ENCODE measurements at regions not wholly inside any gene's neighbourhood (a gene's known extent, or its start where the extent isn't known, plus 50 kb on each side); places are given as distances from the start of the nearest gene placed in this dataset.
A peak's percentile ranks its signal among the peaks of the same experiment; 100 is the strongest.

GRCh38 chr3:71881732-71882131 lies 96.8 kb upstream of the PROK2 start:
- no peak for DNase-seq (ENCODE audit: low spot score)

- DNase-seq (ENCODE audit: low spot score): no peak
Observed at GRCh38 chr3:71881041-71881440, 96.1 kb upstream of the PROK2 start.

GRCh38 chr3:71879089-71879488 lies 94.1 kb upstream of the PROK2 start:
- no peak for DNase-seq (ENCODE audit: low spot score)

- DNase-seq (ENCODE audit: low spot score): no peak
Observed at GRCh38 chr3:71876135-71877105, 91.5 kb upstream of the PROK2 start.

- DNase-seq (ENCODE audit: low spot score): peak; percentile 50
Observed at GRCh38 chr3:71875461-71875947, 90.6 kb upstream of the PROK2 start.

GRCh38 chr3:71874618-71875017 lies 89.7 kb upstream of the PROK2 start:
- DNase-seq (ENCODE audit: low spot score): no peak

- DNase-seq (ENCODE audit: low spot score): no peak
Observed at GRCh38 chr3:71873093-71873611, 88.2 kb upstream of the PROK2 start.

GRCh38 chr3:71872256-71872655 lies 87.3 kb upstream of the PROK2 start:
- no peak for DNase-seq (ENCODE audit: low spot score)

GRCh38 chr3:71870966-71871512 lies 86.1 kb upstream of the PROK2 start:
- DNase-seq (ENCODE audit: low spot score): no peak

- DNase-seq (ENCODE audit: low spot score): no peak
Observed at GRCh38 chr3:71868876-71869275, 83.9 kb upstream of the PROK2 start.

- DNase-seq (ENCODE audit: low spot score): no peak
Observed at GRCh38 chr3:71865727-71866126, 80.8 kb upstream of the PROK2 start.

GRCh38 chr3:71863563-71864190 lies 78.7 kb upstream of the PROK2 start:
- no peak for DNase-seq (ENCODE audit: low spot score)

- no peak for DNase-seq (ENCODE audit: low spot score)
Observed at GRCh38 chr3:71862371-71863140, 77.6 kb upstream of the PROK2 start.

- peak; percentile 3 for DNase-seq (ENCODE audit: low spot score)
Observed at GRCh38 chr3:71859123-71859519, 74.2 kb upstream of the PROK2 start.

GRCh38 chr3:71858503-71859122 lies 73.7 kb upstream of the PROK2 start:
- DNase-seq (ENCODE audit: low spot score): no peak

GRCh38 chr3:71857956-71858355 lies 73.0 kb upstream of the PROK2 start:
- DNase-seq (ENCODE audit: low spot score): no peak

GRCh38 chr3:71854706-71855105 lies 69.8 kb upstream of the PROK2 start:
- no peak for DNase-seq (ENCODE audit: low spot score)

GRCh38 chr3:71854096-71854495 lies 69.1 kb upstream of the PROK2 start:
- no peak for DNase-seq (ENCODE audit: low spot score)

GRCh38 chr3:71851878-71852277 lies 66.9 kb upstream of the PROK2 start:
- no peak for DNase-seq (ENCODE audit: low spot score)

GRCh38 chr3:71850654-71851053 lies 65.7 kb upstream of the PROK2 start:
- DNase-seq (ENCODE audit: low spot score): no peak

- no peak for DNase-seq (ENCODE audit: low spot score)
Observed at GRCh38 chr3:71849681-71850080, 64.7 kb upstream of the PROK2 start.
